Trophoblast cell (in vitro differentiated cells and primary cell): ENCODE measurements at regions not wholly inside any gene's neighbourhood (a gene's known extent, or its start where the extent isn't known, plus 50 kb on each side); places are given as distances from the start of the nearest gene placed in this dataset.

Experiments used
- DNase-seq, 2 donors: peaks; one replicate each; pipeline ENCODE4 v3.0.0-alpha.2; 2016
- H2AFZ ChIP-seq: 2 replicates; pipeline ENCODE4 v1.6.1; 2013; ENCODE audit warnings: low read length, moderate library complexity, mild to moderate bottlenecking; ENCODE audit not compliant: insufficient read depth, poor library complexity
- H2AK5ac ChIP-seq: 2 replicates; pipeline ENCODE4 v1.6.1; 2013; ENCODE audit warnings: mild to moderate bottlenecking, low read length
- H2BK120ac ChIP-seq: 2 replicates; pipeline ENCODE4 v1.6.1; 2013; ENCODE audit warnings: low read length, mild to moderate bottlenecking, moderate library complexity; ENCODE audit not compliant: insufficient read depth, poor library complexity
- H2BK12ac ChIP-seq: 2 replicates; pipeline ENCODE4 v1.6.1; 2013; ENCODE audit warnings: mild to moderate bottlenecking, low read length, moderate library complexity
- H2BK5ac ChIP-seq: 2 replicates; pipeline ENCODE4 v1.6.1; 2013; ENCODE audit warnings: low read length, low read depth, moderate library complexity, mild to moderate bottlenecking; ENCODE audit not compliant: poor library complexity
- H3K14ac ChIP-seq: 2 replicates; pipeline ENCODE4 v1.6.1; 2013; ENCODE audit warnings: mild to moderate bottlenecking, low read length
- H3K18ac ChIP-seq: 2 replicates; pipeline ENCODE4 v1.6.1; 2013; ENCODE audit warnings: mild to moderate bottlenecking, low read length
- H3K23ac ChIP-seq: 2 replicates; pipeline ENCODE4 v1.6.1; 2013; ENCODE audit warnings: low read length
- H3K27ac ChIP-seq: 2 replicates; pipeline ENCODE4 v1.5.1; 2013; ENCODE audit warnings: low read depth, mild to moderate bottlenecking, inconsistent platforms, low read length, moderate library complexity
- H3K27me3 ChIP-seq: 2 replicates; pipeline ENCODE4 v1.6.1; 2013; ENCODE audit warnings: inconsistent platforms, mild to moderate bottlenecking, low read length, moderate library complexity; ENCODE audit not compliant: insufficient read depth
- H3K36me3 ChIP-seq, 2 experiments: 1 replicate in 1 of 2; 2 replicates in 1 of 2; pipeline ENCODE4 v1.6.1; 2013; ENCODE audit warnings: low read length in 2 of 2, mild to moderate bottlenecking in 2 of 2, moderate library complexity in 1 of 2; ENCODE audit not compliant: insufficient read depth in 2 of 2, control insufficient read depth in 1 of 2
- H3K4ac ChIP-seq: 2 replicates; pipeline ENCODE4 v1.6.1; 2013; ENCODE audit warnings: low read depth, mild to moderate bottlenecking, low read length, moderate library complexity
- H3K4me1 ChIP-seq, 2 experiments: 1 replicate in 1 of 2; 2 replicates in 1 of 2; pipeline ENCODE4 v1.6.1; 2013; ENCODE audit warnings: low read length in 2 of 2, mild to moderate bottlenecking in 2 of 2, moderate library complexity in 1 of 2; ENCODE audit not compliant: insufficient read depth in 2 of 2, control insufficient read depth in 1 of 2
- H3K4me2 ChIP-seq: 2 replicates; pipeline ENCODE4 v1.6.1; 2013; ENCODE audit warnings: inconsistent platforms, mild to moderate bottlenecking, low read length, moderate library complexity
- H3K4me3 ChIP-seq: 2 replicates; pipeline ENCODE4 v1.5.1; 2013; ENCODE audit warnings: mild to moderate bottlenecking, low read depth, low read length, inconsistent platforms
- H3K79me1 ChIP-seq: one replicate; pipeline ENCODE4 v1.6.1; 2013; ENCODE audit warnings: low read length
- H3K79me2 ChIP-seq: 2 replicates; pipeline ENCODE4 v1.6.1; 2013; ENCODE audit warnings: low read length, mild to moderate bottlenecking; ENCODE audit not compliant: control insufficient read depth, insufficient read depth, poor library complexity
- H3K9ac ChIP-seq: 2 replicates; pipeline ENCODE4 v1.6.1; 2013; ENCODE audit warnings: mild to moderate bottlenecking, low read length
- H3K9me3 ChIP-seq: 2 replicates; pipeline ENCODE4 v1.6.1; 2013; ENCODE audit warnings: low read depth, mild to moderate bottlenecking, control low read depth, inconsistent platforms, low read length; ENCODE audit not compliant: insufficient read depth
- H4K12ac ChIP-seq: 2 replicates; pipeline ENCODE4 v1.6.1; 2013; ENCODE audit warnings: low read depth, mild to moderate bottlenecking, low read length, moderate library complexity
- H4K8ac ChIP-seq: 2 replicates; pipeline ENCODE4 v1.6.1; 2013; ENCODE audit warnings: low read depth, mild to moderate bottlenecking, low read length, moderate library complexity
- H4K91ac ChIP-seq: one replicate; pipeline ENCODE4 v1.6.1; 2013; ENCODE audit warnings: low read depth, mild to moderate bottlenecking, low read length, moderate library complexity
- WGBS: extraction: QIAGEN DNeasy Blood & Tissue Kit; methylation state at CpG from one replicate; pipeline ENCODE4 v1.1.7; 2013; ENCODE audit warnings: missing lambda C conversion rate; ENCODE audit not compliant: insufficient read length, insufficient coverage; ENCODE audit errors: extremely low coverage; 5-methylcytosine and 5-hydroxymethylcytosine counted together

DNA sequence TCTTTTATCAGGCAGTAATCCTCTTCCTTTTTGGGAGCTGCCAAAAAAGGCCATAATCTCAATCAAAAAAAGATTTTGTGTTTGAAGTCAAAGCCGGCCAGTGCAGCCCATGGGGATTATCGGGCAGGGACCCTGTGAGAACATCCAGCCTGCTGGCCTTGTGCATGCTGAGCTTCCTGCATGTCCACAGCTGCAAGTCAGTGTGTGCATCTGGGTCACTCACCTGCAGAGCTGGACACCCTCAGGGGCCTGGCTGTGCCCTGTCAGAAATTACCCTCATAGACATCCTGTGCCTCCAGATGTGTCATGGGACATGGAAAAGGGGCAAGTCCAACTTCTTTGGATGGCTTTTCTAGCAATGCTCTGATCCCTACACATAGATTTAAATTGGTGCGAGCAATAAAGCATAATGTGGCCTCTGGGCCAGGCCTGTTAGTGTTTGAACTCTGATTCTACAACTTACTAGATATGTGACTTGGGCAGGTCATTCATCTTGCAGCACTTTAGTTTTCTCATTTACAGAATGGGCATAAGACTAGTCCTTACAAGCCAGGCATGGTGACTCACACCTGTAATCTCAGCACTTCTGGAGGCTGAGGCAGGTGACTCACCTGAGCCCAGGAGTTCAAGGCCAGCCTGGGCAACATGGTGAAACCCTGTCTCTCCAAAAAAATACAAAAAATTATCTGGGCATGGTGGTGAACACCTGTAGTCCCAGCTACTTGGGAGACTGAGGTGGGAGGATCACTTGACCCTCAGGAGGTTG, 81.6 kb upstream of the LARGE1 start:
- no peak overlapping the region for H3K27ac ChIP-seq
- no peaks in the 10 kb centered on the region for H3K79me1 ChIP-seq
- H3K4me3 ChIP-seq, result no peak overlapping the region
- H4K12ac ChIP-seq, result no peak overlapping the region
- H3K4ac ChIP-seq, result no peak overlapping the region
- no peak overlapping the region for H3K14ac ChIP-seq
- H3K36me3 ChIP-seq, result no peaks in the 10 kb centered on the region
- H3K9me3 ChIP-seq, result peaks cover 16% of the 10 kb centered on the region
- H3K23ac ChIP-seq, result no peak overlapping the region
- H2BK12ac ChIP-seq, result no peak overlapping the region
- no peaks in the 10 kb centered on the region for H3K4me1 ChIP-seq
- no peak overlapping the region for H2BK120ac ChIP-seq
- no peak overlapping the region for H3K18ac ChIP-seq
- H3K79me2 ChIP-seq, result no peaks in the 10 kb centered on the region
- no peak overlapping the region for H2AFZ ChIP-seq
- DNase-seq, result peak in 1 of 2 donors; percentile 0
- H3K4me2 ChIP-seq, result no peak overlapping the region
- no peak overlapping the region for H3K9ac ChIP-seq
- no peak overlapping the region for H2AK5ac ChIP-seq
- no peaks in the 10 kb centered on the region for H3K27me3 ChIP-seq
- H2BK5ac ChIP-seq, result no peak overlapping the region
- H4K8ac ChIP-seq, result no peak overlapping the region
- no CpG with 5 or more reads among the region's 3 CpGs for WGBS
- H4K91ac ChIP-seq, result no peak overlapping the region

DNA sequence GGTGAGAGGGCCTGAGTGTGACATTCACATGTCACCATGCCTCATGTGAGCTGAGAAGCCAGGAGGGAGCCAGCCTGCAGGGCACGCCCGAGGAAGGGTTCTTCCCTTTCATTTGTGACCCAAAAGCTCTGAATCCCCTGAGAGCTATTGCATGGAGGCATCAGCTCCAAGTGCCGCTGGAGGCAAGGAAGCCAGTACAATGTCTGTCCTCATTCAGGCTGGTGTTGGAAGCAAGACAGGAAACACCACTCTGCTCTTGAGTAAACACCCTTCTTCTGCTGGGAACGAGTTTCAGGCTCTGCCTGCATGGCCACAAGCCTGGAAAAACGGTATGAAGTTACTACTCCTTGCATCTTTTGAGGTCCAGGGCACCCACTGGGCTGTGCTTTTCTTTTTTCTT, 83.8 kb upstream of the LARGE1 start:
- Histone ChIP-seq H3K4me1 (no peaks in the 10 kb centered on the region), H2AFZ (no peak overlapping the region), H3K36me3 (no peaks in the 10 kb centered on the region), H4K8ac (no peak overlapping the region), H3K4ac (no peak overlapping the region), H3K18ac (no peak overlapping the region), H3K27ac (no peak overlapping the region), H3K4me2 (no peak overlapping the region), H2BK12ac (no peak overlapping the region), H3K9me3 (peaks cover 16% of the 10 kb centered on the region), H2BK5ac (no peak overlapping the region), H3K14ac (no peak overlapping the region), H3K9ac (no peak overlapping the region), H3K79me2 (no peaks in the 10 kb centered on the region), H2AK5ac (no peak overlapping the region), H2BK120ac (no peak overlapping the region), H3K23ac (no peak overlapping the region), H4K12ac (no peak overlapping the region), H3K27me3 (no peaks in the 10 kb centered on the region), H3K4me3 (no peak overlapping the region), H3K79me1 (no peaks in the 10 kb centered on the region), H4K91ac (no peak overlapping the region)
- WGBS, result no CpG with 5 or more reads among the region's 5 CpGs
- DNase-seq, result no peak

DNA sequence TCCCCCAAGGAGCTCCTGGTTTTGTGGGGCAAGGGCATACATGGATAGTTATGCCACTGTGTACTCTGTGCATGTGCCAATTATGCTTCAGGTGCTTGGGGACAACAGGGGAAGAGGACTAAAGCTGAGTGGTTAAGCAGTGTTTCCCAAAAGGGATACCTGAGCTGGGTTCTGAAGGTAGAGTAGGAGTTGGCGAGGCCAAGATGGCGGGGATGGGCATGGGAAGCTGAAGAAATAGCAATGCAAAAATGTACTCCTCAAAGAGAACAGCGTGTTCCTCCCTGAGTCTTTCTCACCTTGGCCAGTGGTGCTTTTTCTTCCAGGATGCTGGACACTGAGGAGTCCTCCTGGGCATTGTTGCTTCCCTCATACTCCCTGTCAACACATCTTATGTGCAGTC, 90.0 kb upstream of the LARGE1 start:
- H2BK12ac ChIP-seq, result no peak overlapping the region
- no peak overlapping the region for H4K91ac ChIP-seq
- H3K27ac ChIP-seq, result no peak overlapping the region
- H3K27me3 ChIP-seq, result no peaks in the 10 kb centered on the region
- no peak overlapping the region for H3K4me2 ChIP-seq
- no peaks in the 10 kb centered on the region for H3K79me1 ChIP-seq
- no peak overlapping the region for H3K23ac ChIP-seq
- no peak overlapping the region for H4K12ac ChIP-seq
- H4K8ac ChIP-seq, result no peak overlapping the region
- H2BK5ac ChIP-seq, result no peak overlapping the region
- no peak overlapping the region for H3K9ac ChIP-seq
- H3K36me3 ChIP-seq, result no peaks in the 10 kb centered on the region
- H3K14ac ChIP-seq, result no peak overlapping the region
- no peak overlapping the region for H3K18ac ChIP-seq
- WGBS, result no CpG with 5 or more reads among the region's 3 CpGs
- H2AK5ac ChIP-seq, result no peak overlapping the region
- DNase-seq, result no peak
- H2AFZ ChIP-seq, result no peak overlapping the region
- H2BK120ac ChIP-seq, result no peak overlapping the region
- H3K4me3 ChIP-seq, result no peak overlapping the region
- H3K4me1 ChIP-seq, result no peaks in the 10 kb centered on the region
- H3K4ac ChIP-seq, result no peak overlapping the region
- H3K9me3 ChIP-seq, result peaks cover 8% of the 10 kb centered on the region
- H3K79me2 ChIP-seq, result no peaks in the 10 kb centered on the region

DNA sequence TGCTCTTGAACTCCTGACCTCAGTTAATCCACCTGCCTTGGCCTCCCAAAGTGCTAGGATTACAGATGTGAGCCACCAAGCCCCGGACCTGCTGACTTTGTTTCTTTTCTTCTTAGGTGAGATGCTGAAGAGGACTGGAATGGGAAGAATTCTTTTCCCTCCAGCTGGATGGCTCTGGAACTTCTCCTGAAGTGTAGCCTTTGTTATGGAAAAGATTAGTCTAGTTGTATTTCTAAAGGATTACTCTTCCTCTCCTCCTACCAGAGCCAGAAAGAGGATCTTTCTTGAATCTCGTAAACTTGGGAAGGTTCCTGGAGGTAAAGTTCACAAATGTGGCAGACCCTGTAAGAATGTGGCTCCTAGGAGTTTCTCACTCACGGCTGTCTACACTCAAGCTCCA, 95.4 kb upstream of the LARGE1 start:
- Histone ChIP-seq H3K4me2 (no peak overlapping the region), H3K27ac (no peak overlapping the region), H3K4me3 (no peak overlapping the region), H3K18ac (no peak overlapping the region), H2BK120ac (no peak overlapping the region), H2AFZ (no peak overlapping the region), H3K23ac (no peak overlapping the region), H3K79me2 (no peaks in the 10 kb centered on the region), H3K9ac (no peak overlapping the region), H4K12ac (no peak overlapping the region), H2BK12ac (no peak overlapping the region), H3K36me3 (no peaks in the 10 kb centered on the region), H4K8ac (no peak overlapping the region), H3K27me3 (no peaks in the 10 kb centered on the region), H3K14ac (no peak overlapping the region), H3K9me3 (peaks cover 3% of the 10 kb centered on the region), H2AK5ac (no peak overlapping the region), H2BK5ac (no peak overlapping the region), H4K91ac (no peak overlapping the region), H3K4me1 (no peaks in the 10 kb centered on the region), H3K79me1 (no peaks in the 10 kb centered on the region), H3K4ac (no peak overlapping the region)
- DNase-seq, result no peak
- no CpG with 5 or more reads among the region's 3 CpGs for WGBS
